ENCODE measurements at regions not wholly inside any gene's neighbourhood (a gene's known extent, or its start where the extent isn't known, plus 50 kb on each side); places are given as distances from the start of the nearest gene placed in this dataset.

GRCh38 chr3:74121761-74122160 lies 492.7 kb downstream of the CNTN3 start:
- H3K79me2 ChIP-seq (ENCODE audit: insufficient read depth, low read length): no peaks in the 10 kb centered on the region
- H3K27ac ChIP-seq (ENCODE audit: low read depth, low read length, poor library complexity, severe bottlenecking): no peak overlapping the region
- H3K4me3 ChIP-seq (ENCODE audit: low read depth, low read length, poor library complexity, severe bottlenecking): no peak overlapping the region
- no peak overlapping the region for H3K4me2 ChIP-seq (ENCODE audit: low read length)
- no peak overlapping the region for H3K9ac ChIP-seq (ENCODE audit: low read length)
- no peaks in the 10 kb centered on the region for H3K4me1 ChIP-seq (ENCODE audit: insufficient read depth, low read length, severe bottlenecking)
- TF ChIP-seq CTCF (IDR thresholded peaks at IDR 0.05; ENCODE audit: low read length) (no peak), EZH2 (IDR thresholded peaks at IDR 0.05; ENCODE audit: borderline replicate concordance, low read length) (no peak)
- H3F3A ChIP-seq (ENCODE audit: insufficient read depth, low read length): no peaks in the 10 kb centered on the region
- H3K27me3 ChIP-seq (ENCODE audit: insufficient read depth, low read length): no peaks in the 10 kb centered on the region
- H3K36me3 ChIP-seq (ENCODE audit: insufficient read depth, low read length): no peaks in the 10 kb centered on the region
- H3K9me3 ChIP-seq (ENCODE audit: low read length): no peaks in the 10 kb centered on the region
- no peaks in the 10 kb centered on the region for H3K9me2 ChIP-seq (ENCODE audit: low read depth, low read length)
- no peaks in the 10 kb centered on the region for H4K20me1 ChIP-seq (ENCODE audit: insufficient read depth, low read length)
- H2AFZ ChIP-seq (ENCODE audit: low read length): no peak overlapping the region

GRCh38 chr3:74119221-74119620 lies 494.5 kb upstream of the PDZRN3 start:
- no peak overlapping the region for H3K4me3 ChIP-seq (ENCODE audit: low read depth, low read length, poor library complexity, severe bottlenecking)
- H3K9me2 ChIP-seq (ENCODE audit: low read depth, low read length): no peaks in the 10 kb centered on the region
- H3K36me3 ChIP-seq (ENCODE audit: insufficient read depth, low read length): no peaks in the 10 kb centered on the region
- H2AFZ ChIP-seq (ENCODE audit: low read length): no peak overlapping the region
- H3K27ac ChIP-seq (ENCODE audit: low read depth, low read length, poor library complexity, severe bottlenecking): no peak overlapping the region
- no peaks in the 10 kb centered on the region for H4K20me1 ChIP-seq (ENCODE audit: insufficient read depth, low read length)
- H3K4me1 ChIP-seq (ENCODE audit: insufficient read depth, low read length, severe bottlenecking): no peaks in the 10 kb centered on the region
- H3K4me2 ChIP-seq (ENCODE audit: low read length): no peak overlapping the region
- no peaks in the 10 kb centered on the region for H3K27me3 ChIP-seq (ENCODE audit: insufficient read depth, low read length)
- H3F3A ChIP-seq (ENCODE audit: insufficient read depth, low read length): no peaks in the 10 kb centered on the region
- TF ChIP-seq EZH2 (IDR thresholded peaks at IDR 0.05; ENCODE audit: borderline replicate concordance, low read length): no peak
- no peak for TF ChIP-seq CTCF (IDR thresholded peaks at IDR 0.05; ENCODE audit: low read length)
- H3K9me3 ChIP-seq (ENCODE audit: low read length): no peaks in the 10 kb centered on the region
- H3K9ac ChIP-seq (ENCODE audit: low read length): no peak overlapping the region
- H3K79me2 ChIP-seq (ENCODE audit: insufficient read depth, low read length): no peaks in the 10 kb centered on the region

GRCh38 chr3:74115906-74116305 lies 491.2 kb upstream of the PDZRN3 start:
- Histone ChIP-seq H3K27me3 (ENCODE audit: insufficient read depth, low read length) (no peaks in the 10 kb centered on the region), H3K79me2 (ENCODE audit: insufficient read depth, low read length) (no peaks in the 10 kb centered on the region), H3K9me2 (ENCODE audit: low read depth, low read length) (no peaks in the 10 kb centered on the region), H3K4me1 (ENCODE audit: insufficient read depth, low read length, severe bottlenecking) (no peaks in the 10 kb centered on the region), H3K27ac (ENCODE audit: low read depth, low read length, poor library complexity, severe bottlenecking) (no peak overlapping the region), H2AFZ (ENCODE audit: low read length) (no peak overlapping the region), H3K36me3 (ENCODE audit: insufficient read depth, low read length) (no peaks in the 10 kb centered on the region), H3K9me3 (ENCODE audit: low read length) (no peaks in the 10 kb centered on the region), H3K9ac (ENCODE audit: low read length) (no peak overlapping the region), H3K4me2 (ENCODE audit: low read length) (no peak overlapping the region), H3K4me3 (ENCODE audit: low read depth, low read length, poor library complexity, severe bottlenecking) (no peak overlapping the region), H4K20me1 (ENCODE audit: insufficient read depth, low read length) (no peaks in the 10 kb centered on the region), H3F3A (ENCODE audit: insufficient read depth, low read length) (no peaks in the 10 kb centered on the region)
- TF ChIP-seq CTCF (IDR thresholded peaks at IDR 0.05; ENCODE audit: low read length) (no peak), EZH2 (IDR thresholded peaks at IDR 0.05; ENCODE audit: borderline replicate concordance, low read length) (no peak)
